ENCODE measurements at regions not wholly inside any gene's neighbourhood (a gene's known extent, or its start where the extent isn't known, plus 50 kb on each side); places are given as distances from the start of the nearest gene placed in this dataset.

DNA sequence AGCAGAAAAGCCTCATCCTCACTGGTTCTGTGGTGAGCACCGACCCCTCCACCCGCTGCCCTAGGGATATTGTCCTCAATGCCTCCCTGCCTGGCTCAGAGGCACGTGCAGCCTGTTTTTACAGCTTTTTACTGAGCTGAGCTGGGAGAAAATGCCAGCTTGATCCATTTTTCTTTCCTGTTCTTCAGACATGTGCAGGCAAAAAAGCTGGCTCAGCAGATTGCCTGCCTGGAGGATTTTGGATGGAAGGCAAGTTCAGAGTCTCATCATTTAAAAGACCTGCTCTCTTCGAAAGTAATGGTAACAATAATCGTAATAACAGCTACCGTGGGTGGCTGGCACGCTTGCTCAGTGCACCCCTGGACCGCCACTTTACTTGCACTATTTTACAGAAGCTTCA lies 135.0 kb upstream of the SMIM23 start:
- H2BK15ac ChIP-seq (ENCODE audit: low read depth, low read length) = no peak overlapping the region
- peaks cover 4% of the 10 kb centered on the region; the same call in 1 of the 2 replicates for H3K4me1 ChIP-seq (ENCODE audit: control insufficient read depth, insufficient read depth, low read length)
- CTCF ChIA-PET = no interaction called here
- no peak overlapping the region for H4K91ac ChIP-seq (ENCODE audit: insufficient read depth, low read depth, low read length)
- no peak overlapping the region for H4K5ac ChIP-seq (ENCODE audit: low read depth, low read length)
- H3K4ac ChIP-seq (ENCODE audit: low read depth, low read length) = no peak overlapping the region
- H2AFZ ChIP-seq (replicated peaks; ENCODE audit: low read length, poor library complexity) = no peak overlapping the region
- TF ChIP-seq RAD21 (IDR thresholded peaks at IDR 0.05; ENCODE audit: low read length) (no peak), RFX5 (IDR thresholded peaks at IDR 0.05; ENCODE audit: low read depth, low read length) (no peak), MAFK (IDR thresholded peaks at IDR 0.05; ENCODE audit: low read depth, low read length) (peak; percentile 93), MAZ (IDR thresholded peaks at IDR 0.05; ENCODE audit: borderline replicate concordance, low read depth, low read length) (no peak)
- TF ChIP-seq, protein P1, sequence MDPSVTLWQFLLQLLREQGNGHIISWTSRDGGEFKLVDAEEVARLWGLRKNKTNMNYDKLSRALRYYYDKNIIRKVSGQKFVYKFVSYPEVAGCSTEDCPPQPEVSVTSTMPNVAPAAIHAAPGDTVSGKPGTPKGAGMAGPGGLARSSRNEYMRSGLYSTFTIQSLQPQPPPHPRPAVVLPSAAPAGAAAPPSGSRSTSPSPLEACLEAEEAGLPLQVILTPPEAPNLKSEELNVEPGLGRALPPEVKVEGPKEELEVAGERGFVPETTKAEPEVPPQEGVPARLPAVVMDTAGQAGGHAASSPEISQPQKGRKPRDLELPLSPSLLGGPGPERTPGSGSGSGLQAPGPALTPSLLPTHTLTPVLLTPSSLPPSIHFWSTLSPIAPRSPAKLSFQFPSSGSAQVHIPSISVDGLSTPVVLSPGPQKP (IDR thresholded peaks at IDR 0.05; ENCODE audit: borderline replicate concordance, low read depth, low read length) = no peak
- TF ChIP-seq, protein P2, sequence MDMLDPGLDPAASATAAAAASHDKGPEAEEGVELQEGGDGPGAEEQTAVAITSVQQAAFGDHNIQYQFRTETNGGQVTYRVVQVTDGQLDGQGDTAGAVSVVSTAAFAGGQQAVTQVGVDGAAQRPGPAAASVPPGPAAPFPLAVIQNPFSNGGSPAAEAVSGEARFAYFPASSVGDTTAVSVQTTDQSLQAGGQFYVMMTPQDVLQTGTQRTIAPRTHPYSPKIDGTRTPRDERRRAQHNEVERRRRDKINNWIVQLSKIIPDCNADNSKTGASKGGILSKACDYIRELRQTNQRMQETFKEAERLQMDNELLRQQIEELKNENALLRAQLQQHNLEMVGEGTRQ (IDR thresholded peaks at IDR 0.05; ENCODE audit: low read depth, low read length) = no peak
- no peak overlapping the region for H3K27ac ChIP-seq (ENCODE audit: insufficient read depth, low read length)
- H4K8ac ChIP-seq (ENCODE audit: low read depth in 2 of 2, low read length in 2 of 2) = no peak overlapping the region
- no peak overlapping the region for H3K23ac ChIP-seq (ENCODE audit: low read depth, low read length)
- H3K79me1 ChIP-seq (ENCODE audit: low read depth in 1 of 2, low read length in 2 of 2) = no peaks in the 10 kb centered on the region
- no peak overlapping the region for H3K9ac ChIP-seq (ENCODE audit: low read depth, low read length)
- H3K9me1 ChIP-seq (ENCODE audit: insufficient read depth, low read length) = no peaks in the 10 kb centered on the region; the same call in 1 of the 2 replicates
- no peak overlapping the region for H2AK9ac ChIP-seq (replicated peaks; ENCODE audit: low read depth, low read length, poor library complexity)
- H2BK5ac ChIP-seq (ENCODE audit: low read depth, low read length, poor library complexity, severe bottlenecking) = no peak overlapping the region
- H4K20me1 ChIP-seq (ENCODE audit: insufficient read depth, low read length) = no peaks in the 10 kb centered on the region
- ATAC-seq (ENCODE audit: low read depth) (no peak), DNase-seq (no peak)
- no peak overlapping the region for H3K4me3 ChIP-seq (ENCODE audit: insufficient read depth, low read depth, low read length)
- WGBS, 2 experiments (ENCODE audit: extremely low coverage in 2 of 2, insufficient read length in 1 of 2) = 53% methylated on average over 3 of the region's 8 CpGs; no CpG with 5 or more reads in 1 of the 2 experiments
- no peaks in the 10 kb centered on the region for H3K9me3 ChIP-seq (ENCODE audit: control insufficient read depth, insufficient read depth, low read length)
- H2BK20ac ChIP-seq (ENCODE audit: low read depth, low read length) = no peak overlapping the region
- dilution Hi-C loops (cut with HindIII; ENCODE audit: low sequenced_read_pairs, unreplicated experiment) (no loop called here), intact Hi-C loops (cut with micrococcal nuclease) (no loop called here), in situ Hi-C loops (cut with MboI; ENCODE audit: low sequenced_read_pairs) (no loop called here)
- H3K56ac ChIP-seq (ENCODE audit: extremely low read depth, insufficient read depth, low read length) = no peak overlapping the region
- no peak overlapping the region for H3K14ac ChIP-seq (replicated peaks; ENCODE audit: low read depth, low read length)
- BruUV-seq (replicated peaks) = no TSS peak
- H2BK120ac ChIP-seq (ENCODE audit: low read depth, low read length) = no peak overlapping the region
- H3K4me2 ChIP-seq (ENCODE audit: low read depth, low read length) = no peak overlapping the region
- H3K27me3 ChIP-seq (ENCODE audit: control insufficient read depth, insufficient read depth, low read length) = peaks cover 2% of the 10 kb centered on the region; the same call in 1 of the 2 replicates
- no peak overlapping the region for H2AK5ac ChIP-seq (ENCODE audit: low read depth, low read length)
- H3K18ac ChIP-seq (ENCODE audit: low read depth, low read length) = no peak overlapping the region
- POLR2A ChIA-PET (ENCODE audit: unreplicated experiment) = no interaction called here
- H3K36me3 ChIP-seq (ENCODE audit: control insufficient read depth, insufficient read depth, low read length) = no peaks in the 10 kb centered on the region
